ENCODE measurements at regions not wholly inside any gene's neighbourhood (a gene's known extent, or its start where the extent isn't known, plus 50 kb on each side); places are given as distances from the start of the nearest gene placed in this dataset.

DNA sequence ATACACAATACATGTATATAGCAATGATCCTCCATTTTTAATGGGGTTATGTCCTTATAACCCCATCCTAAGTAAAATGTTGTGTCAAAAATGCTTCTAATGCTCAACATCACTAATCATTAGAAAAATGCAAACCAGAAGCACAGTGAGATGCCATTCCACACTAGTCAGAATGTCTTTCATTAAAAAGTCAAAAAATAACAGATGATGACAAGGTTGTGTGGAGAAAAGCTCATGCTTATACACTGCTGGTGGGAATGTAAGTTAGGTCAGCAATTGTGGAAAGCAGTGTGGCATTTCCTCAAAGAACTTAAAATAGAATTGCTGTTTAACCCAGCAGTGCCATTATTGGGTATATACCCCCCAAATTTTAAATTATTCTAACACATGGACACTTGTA lies 654.9 kb upstream of the CNTNAP5 start:
- DNase-seq = no peak
- Histone ChIP-seq H3K27me3 (ENCODE audit: low read depth) (no peaks in the 10 kb centered on the region), H3K4me3 (no peak overlapping the region), H3K27ac (no peak overlapping the region), H3K4me1 (no peaks in the 10 kb centered on the region), H3K9me3 (no peaks in the 10 kb centered on the region), H3K36me3 (no peaks in the 10 kb centered on the region)
- ATAC-seq = no peak
- intact Hi-C loops (cut with DNase I) = no loop called here
- TF ChIP-seq CTCF (IDR thresholded peaks at IDR 0.05) = no peak

GRCh38 chr2:123371535-123371934 lies 653.6 kb upstream of the CNTNAP5 start:
- Histone ChIP-seq H3K27me3 (ENCODE audit: low read depth) (no peaks in the 10 kb centered on the region), H3K9me3 (no peaks in the 10 kb centered on the region), H3K4me1 (no peaks in the 10 kb centered on the region), H3K27ac (no peak overlapping the region), H3K4me3 (no peak overlapping the region), H3K36me3 (no peaks in the 10 kb centered on the region)
- ATAC-seq (no peak), DNase-seq (no peak)
- TF ChIP-seq CTCF (IDR thresholded peaks at IDR 0.05) = no peak
- intact Hi-C loops (cut with DNase I) = no loop called here

GRCh38 chr2:123380370-123380935 lies 644.6 kb upstream of the CNTNAP5 start:
- Histone ChIP-seq H3K4me3 (no peak overlapping the region), H3K27ac (no peak overlapping the region), H3K27me3 (ENCODE audit: low read depth) (no peaks in the 10 kb centered on the region), H3K9me3 (no peaks in the 10 kb centered on the region), H3K4me1 (no peaks in the 10 kb centered on the region), H3K36me3 (no peaks in the 10 kb centered on the region)
- ATAC-seq (no peak), DNase-seq (no peak)
- no peak for TF ChIP-seq CTCF (IDR thresholded peaks at IDR 0.05)
- intact Hi-C loops (cut with DNase I) = no loop called here

DNA sequence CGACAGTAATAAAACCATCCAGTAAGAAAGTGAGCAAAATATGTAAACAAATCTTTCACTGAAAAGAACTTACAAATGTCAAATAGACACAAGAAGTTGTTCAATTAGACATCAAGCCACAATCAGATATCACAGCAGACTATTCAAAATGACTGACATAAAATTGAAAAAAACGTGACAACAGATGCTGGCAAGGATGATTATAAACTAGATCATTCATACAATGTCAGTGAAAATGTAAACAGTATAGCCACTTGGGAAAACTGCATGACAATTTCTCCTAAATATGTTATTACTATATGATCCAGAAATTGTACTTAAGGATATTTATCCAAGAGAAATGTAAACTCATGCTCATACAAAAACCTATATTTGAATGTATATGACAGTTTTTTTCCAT lies 609.4 kb upstream of the CNTNAP5 start:
- no peak for TF ChIP-seq CTCF (IDR thresholded peaks at IDR 0.05)
- Histone ChIP-seq H3K36me3 (no peaks in the 10 kb centered on the region), H3K4me1 (no peaks in the 10 kb centered on the region), H3K27ac (no peak overlapping the region), H3K27me3 (ENCODE audit: low read depth) (no peaks in the 10 kb centered on the region), H3K4me3 (no peak overlapping the region), H3K9me3 (no peaks in the 10 kb centered on the region)
- ATAC-seq = no peak
- intact Hi-C loops (cut with DNase I) = no loop called here
- no peak for DNase-seq

GRCh38 chr2:123419976-123420375 lies 605.1 kb upstream of the CNTNAP5 start:
- intact Hi-C loops (cut with DNase I) = no loop called here
- H3K9me3 ChIP-seq = no peaks in the 10 kb centered on the region
- no peak for DNase-seq

More at GRCh38 chr2:123419976-123420375, 605.1 kb upstream of the CNTNAP5 start:
- Histone ChIP-seq H3K4me1 (no peaks in the 10 kb centered on the region), H3K36me3 (no peaks in the 10 kb centered on the region), H3K27me3 (ENCODE audit: low read depth) (no peaks in the 10 kb centered on the region), H3K4me3 (no peak overlapping the region), H3K27ac (no peak overlapping the region)
- no peak for TF ChIP-seq CTCF (IDR thresholded peaks at IDR 0.05)
- no peak for ATAC-seq
